HepG2 (cell line): ENCODE measurements at regions not wholly inside any gene's neighbourhood (a gene's known extent, or its start where the extent isn't known, plus 50 kb on each side); places are given as distances from the start of the nearest gene placed in this dataset.

Experiments used
- ATAC-seq: fragments of 200-7000 bp; cut with Tn5 transposase; 3 replicates; pipeline ENCODE4 v1.9.1; 2020; ENCODE audit warnings: mild to moderate bottlenecking, moderate library complexity
- BruUV-seq: library from RNA; stranded (reverse); fragments of 400-500 nt; replicated peaks from 2 replicates; lab custom pipeline; 2021; lab: Mats Ljungman, UMichigan
- CTCF ChIA-PET: fragments of 300-600 bp; formaldehyde crosslinking; extraction: SDS; loops from one replicate; lab custom pipeline; 2021; ENCODE audit warnings: low total read pairs, inconsistent platforms, low intra/inter-chr PET ratio; lab: Yijun Ruan, JAX
- POLR2A ChIA-PET: fragments of 350-600 bp; sonication (Branson Sonifier 250); formaldehyde crosslinking; loops from one replicate; lab custom pipeline; 2020; ENCODE audit warnings: antibody characterized with exemption, inconsistent platforms; lab: Yijun Ruan, JAX
- DNase-seq: peaks from one replicate; pipeline ENCODE4 v3.0.0-alpha.2; 2015; ENCODE audit warnings: low spot score
- FAIRE-seq: peaks from 3 replicates; lab custom pipeline; 2011; peaks lifted over from hg19 to GRCh38; lab: Jason Lieb, UNC
- H2AFZ ChIP-seq: one replicate; pipeline ENCODE4 v1.6.1; 2011; ENCODE audit warnings: low read length, inconsistent platforms
- H3K27ac ChIP-seq: fragments of 300-600 bp; 3 replicates; pipeline ENCODE4 v1.8.0; 2011; ENCODE audit warnings: mixed run types, mild to moderate bottlenecking, mixed read lengths, low read length, inconsistent platforms; ENCODE audit not compliant: insufficient read depth; ENCODE audit errors: extremely low read length
- H3K27me3 ChIP-seq, 2 experiments: fragments of 200-600 bp in 1 of 2; 2 replicates in 1 of 2; 3 replicates in 1 of 2; pipeline versions ENCODE4 v1.6.0 to v1.8.0; 2011; ENCODE audit warnings: low read length in 2 of 2, mild to moderate bottlenecking in 2 of 2, moderate library complexity in 2 of 2, inconsistent platforms in 1 of 2; ENCODE audit not compliant: insufficient read depth in 2 of 2, control insufficient read depth in 1 of 2
- H3K36me3 ChIP-seq, 2 experiments: fragments of 200-600 bp in 1 of 2; replicated peaks in 1 of 2; 2 replicates in 1 of 2; 3 replicates in 1 of 2; pipeline versions ENCODE4 v1.5.1 to v1.8.0; 2011; ENCODE audit warnings: low read length in 2 of 2, inconsistent platforms in 1 of 2; ENCODE audit not compliant: insufficient read depth in 2 of 2, control insufficient read depth in 1 of 2
- H3K4me1 ChIP-seq: 2 replicates; pipeline ENCODE4 v1.5.1; 2012; ENCODE audit warnings: low read length, inconsistent platforms; ENCODE audit not compliant: insufficient read depth
- H3K4me2 ChIP-seq: 2 replicates; pipeline ENCODE4 v1.6.0; 2011; ENCODE audit warnings: low read depth, low read length, inconsistent platforms
- H3K4me3 ChIP-seq, 3 experiments: fragments of 200-600 bp in 1 of 3; sonication (generic), shearing (Covaris generic) in 1 of 3; replicated peaks in 1 of 3; 2 replicates each; pipeline ENCODE4 v1.5.1; 2011 to 2016; ENCODE audit warnings: low read length in 3 of 3, inconsistent platforms in 2 of 3, low read depth in 2 of 3, mild to moderate bottlenecking in 2 of 3, control low read depth in 1 of 3, mixed read lengths in 1 of 3; ENCODE audit not compliant: insufficient read depth in 1 of 3
- H3K79me2 ChIP-seq: one replicate; pipeline ENCODE4 v1.6.1; 2011; ENCODE audit warnings: low read length, inconsistent platforms; ENCODE audit not compliant: insufficient read depth
- H3K9ac ChIP-seq: 2 replicates; pipeline ENCODE4 v1.6.0; 2011; ENCODE audit warnings: mild to moderate bottlenecking, low read depth, low read length, inconsistent platforms; ENCODE audit not compliant: insufficient read depth
- H3K9me3 ChIP-seq: 2 replicates; pipeline ENCODE4 v1.5.1; 2012; ENCODE audit warnings: mild to moderate bottlenecking, low read length
- H4K20me1 ChIP-seq: 2 replicates; pipeline ENCODE4 v1.6.0; 2011; ENCODE audit warnings: inconsistent platforms, mild to moderate bottlenecking, low read length, moderate library complexity; ENCODE audit not compliant: insufficient read depth
- HES4 ChIP-seq: sonication (generic); formaldehyde crosslinking; IDR thresholded peaks from 2 replicates; pipeline ENCODE4 v1.9.0; 2021; ENCODE audit warnings: mild to moderate bottlenecking, missing genetic modification reagents, borderline replicate concordance
- KAT7 ChIP-seq: IDR thresholded peaks from 2 replicates; pipeline ENCODE4 v1.6.1; 2018; ENCODE audit warnings: borderline replicate concordance, missing compliant biosample characterization
- KDM2A ChIP-seq: sonication (generic); formaldehyde crosslinking; IDR thresholded peaks from 2 replicates; pipeline ENCODE4 v1.4.0; 2020; ENCODE audit warnings: low read depth, missing genetic modification reagents, borderline replicate concordance
- MBD4 ChIP-seq: IDR thresholded peaks from 2 replicates; pipeline ENCODE4 v1.6.1; 2012; ENCODE audit warnings: low read length, inconsistent platforms, borderline replicate concordance
- PITX1 ChIP-seq: sonication (generic); formaldehyde crosslinking; IDR thresholded peaks from 2 replicates; pipeline ENCODE4 v1.5.1; 2020; ENCODE audit warnings: mild to moderate bottlenecking, missing genetic modification reagents
- RCOR2 ChIP-seq: IDR thresholded peaks from 2 replicates; pipeline ENCODE4 v1.6.1; 2016; ENCODE audit warnings: missing biosample characterization, missing genetic modification reagents
- ZKSCAN8 ChIP-seq: IDR thresholded peaks from 2 replicates; pipeline ENCODE4 v1.6.1; 2016; ENCODE audit warnings: borderline replicate concordance, missing genetic modification reagents, missing compliant biosample characterization
- ZMYM4 ChIP-seq: sonication (generic); formaldehyde crosslinking; IDR thresholded peaks from 2 replicates; pipeline ENCODE4 v1.8.1; 2023; ENCODE audit warnings: mild to moderate bottlenecking, missing genetic modification reagents
- ZNF350 ChIP-seq: sonication (generic); formaldehyde crosslinking; IDR thresholded peaks from 2 replicates; pipeline ENCODE4 v1.4.0; 2020; ENCODE audit warnings: mild to moderate bottlenecking, low read depth, missing genetic modification reagents, borderline replicate concordance
- ZNF720 ChIP-seq: sonication (generic); formaldehyde crosslinking; IDR thresholded peaks from 2 replicates; pipeline ENCODE4 v1.4.0; 2020; ENCODE audit warnings: missing genetic modification reagents
- ZNF746 ChIP-seq: sonication (generic); formaldehyde crosslinking; IDR thresholded peaks from 2 replicates; pipeline ENCODE4 v1.8.0; 2022; ENCODE audit warnings: mild to moderate bottlenecking, missing genetic modification reagents
- ZNF781 ChIP-seq: sonication (generic); formaldehyde crosslinking; IDR thresholded peaks from 2 replicates; pipeline ENCODE4 v1.5.1; 2020; ENCODE audit warnings: borderline replicate concordance, mild to moderate bottlenecking, missing genetic modification reagents; ENCODE audit errors: not compliant biosample characterization
- ZNF816 ChIP-seq: sonication (generic); formaldehyde crosslinking; IDR thresholded peaks from 2 replicates; pipeline ENCODE4 v1.8.0; 2022; ENCODE audit warnings: missing genetic modification reagents, mild to moderate bottlenecking, borderline replicate concordance
- WGBS: methylation state at CpG from one replicate; pipeline ENCODE4 v1.1.6; 2017; ENCODE audit warnings: low lambda C conversion rate; 5-methylcytosine and 5-hydroxymethylcytosine counted together
- in situ Hi-C: cut with HindIII; loops from 2 replicates; pipeline ENCODE4 v1.10.0; 2017; ENCODE audit warnings: low pct_unique_long_range_greater_than_20kb; ENCODE audit not compliant: extremely low pct_ligation_motif_present
- intact Hi-C: fragments of 100-400 bp; cut with micrococcal nuclease; formaldehyde crosslinking; loops from one replicate; pipeline ENCODE4 v1.10.0; 2022; ENCODE audit not compliant: unreplicated experiment
- TF ChIP-seq, protein P1 (sequence below), 2 experiments: sonication (generic) in 1 of 2; formaldehyde crosslinking in 1 of 2; IDR thresholded peaks; 2 replicates each; pipeline versions ENCODE4 v1.4.0 to v1.6.1; 2016 to 2020; ENCODE audit warnings: borderline replicate concordance in 1 of 2, low read depth in 1 of 2, mild to moderate bottlenecking in 1 of 2, missing genetic modification reagents in 1 of 2
- TF ChIP-seq, protein P2 (sequence below): sonication (generic); formaldehyde crosslinking; IDR thresholded peaks from 2 replicates; pipeline ENCODE4 v1.4.0; 2020; ENCODE audit warnings: missing genetic modification reagents
- TF ChIP-seq, protein P3 (sequence below): sonication (generic); formaldehyde crosslinking; IDR thresholded peaks from 2 replicates; pipeline ENCODE4 v1.8.0; 2022; ENCODE audit warnings: missing genetic modification reagents, mild to moderate bottlenecking, moderate library complexity, borderline replicate concordance

DNA sequence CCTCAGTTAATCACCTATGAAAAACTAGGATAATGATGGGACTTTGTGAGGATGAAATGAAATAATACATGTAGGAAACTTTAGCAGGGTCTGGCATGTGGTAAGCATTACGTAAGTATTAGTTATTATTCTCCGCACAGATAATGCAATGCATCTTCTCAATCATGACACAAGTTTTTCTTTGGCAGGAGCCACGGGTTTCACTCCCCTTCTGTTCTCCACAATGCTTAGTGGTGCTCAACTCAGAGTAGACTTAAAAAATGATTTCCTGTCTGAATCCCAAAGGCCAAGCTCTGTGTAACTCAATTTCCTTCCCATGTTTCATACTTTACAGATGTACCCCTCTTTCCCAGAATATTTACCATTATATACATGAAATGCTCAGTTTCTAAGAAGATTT lies 82.9 kb downstream of the CCDC34 start (continued):
- TF ChIP-seq, protein P1, sequence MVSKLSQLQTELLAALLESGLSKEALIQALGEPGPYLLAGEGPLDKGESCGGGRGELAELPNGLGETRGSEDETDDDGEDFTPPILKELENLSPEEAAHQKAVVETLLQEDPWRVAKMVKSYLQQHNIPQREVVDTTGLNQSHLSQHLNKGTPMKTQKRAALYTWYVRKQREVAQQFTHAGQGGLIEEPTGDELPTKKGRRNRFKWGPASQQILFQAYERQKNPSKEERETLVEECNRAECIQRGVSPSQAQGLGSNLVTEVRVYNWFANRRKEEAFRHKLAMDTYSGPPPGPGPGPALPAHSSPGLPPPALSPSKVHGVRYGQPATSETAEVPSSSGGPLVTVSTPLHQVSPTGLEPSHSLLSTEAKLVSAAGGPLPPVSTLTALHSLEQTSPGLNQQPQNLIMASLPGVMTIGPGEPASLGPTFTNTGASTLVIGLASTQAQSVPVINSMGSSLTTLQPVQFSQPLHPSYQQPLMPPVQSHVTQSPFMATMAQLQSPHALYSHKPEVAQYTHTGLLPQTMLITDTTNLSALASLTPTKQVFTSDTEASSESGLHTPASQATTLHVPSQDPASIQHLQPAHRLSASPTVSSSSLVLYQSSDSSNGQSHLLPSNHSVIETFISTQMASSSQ (IDR thresholded peaks at IDR 0.05; ENCODE audit: low read depth), result no peak
- TF ChIP-seq, protein P1 (CRISPR knock-in tag; IDR thresholded peaks at IDR 0.05; ENCODE audit: borderline replicate concordance), result no peak
- TF ChIP-seq HES4 (CRISPR knock-in tag) (no peak), ZNF720 (CRISPR knock-in tag) (no peak), ZKSCAN8 (CRISPR knock-in tag) (no peak), ZMYM4 (no peak), KAT7 (CRISPR knock-in tag) (no peak), ZNF350 (CRISPR knock-in tag) (no peak)

DNA sequence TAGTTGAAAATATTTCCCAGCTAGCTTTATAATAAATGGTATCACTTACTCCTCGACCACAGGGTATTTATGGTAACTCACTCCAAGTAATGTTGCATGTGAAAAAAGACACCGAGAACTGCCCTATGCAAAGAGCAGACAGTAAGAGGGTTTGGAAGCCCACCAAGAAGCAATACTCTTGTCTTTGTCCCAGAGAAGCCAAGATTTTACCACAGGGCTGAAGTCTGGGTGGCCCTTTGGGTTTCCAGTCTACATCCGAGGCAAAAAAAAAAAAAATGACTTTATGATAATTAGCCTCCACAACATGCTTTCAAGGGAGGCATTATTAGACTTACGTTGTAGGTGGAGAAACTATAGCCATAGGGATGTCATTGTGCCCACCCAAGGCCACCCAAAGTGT lies 83.6 kb downstream of the CCDC34 start:
- Histone ChIP-seq H4K20me1 (no peaks in the 10 kb centered on the region), H3K27me3 (no peaks in the 10 kb centered on the region), H3K9ac (no peak overlapping the region), H3K4me2 (no peak overlapping the region), H3K27ac (no peak overlapping the region), H3K36me3 (no peaks in the 10 kb centered on the region), H3K9me3 (no peaks in the 10 kb centered on the region), H2AFZ (no peak overlapping the region), H3K4me1 (peaks cover 48% of the 10 kb centered on the region), H3K79me2 (no peaks in the 10 kb centered on the region), H3K4me3 (no peak overlapping the region)
- ChIA-PET CTCF (no interaction called here), POLR2A (no interaction called here)
- FAIRE-seq (no peak), DNase-seq (no peak), ATAC-seq (no peak)
- in situ Hi-C loops, result no loop called here
- intact Hi-C loops, result loop anchor here (5.0 kb wide), 1 partner anchor 47 kb away; no protein-coding TSS in a partner anchor
- BruUV-seq, result no TSS peak
- WGBS, result 34% methylated on average over 4 of the region's 4 CpGs
- TF ChIP-seq ZNF816 (CRISPR knock-in tag), result no peak
- TF ChIP-seq RCOR2 (CRISPR knock-in tag), result no peak
- no peak for TF ChIP-seq PITX1 (CRISPR knock-in tag)
- TF ChIP-seq MBD4, result no peak
- TF ChIP-seq, protein P2, sequence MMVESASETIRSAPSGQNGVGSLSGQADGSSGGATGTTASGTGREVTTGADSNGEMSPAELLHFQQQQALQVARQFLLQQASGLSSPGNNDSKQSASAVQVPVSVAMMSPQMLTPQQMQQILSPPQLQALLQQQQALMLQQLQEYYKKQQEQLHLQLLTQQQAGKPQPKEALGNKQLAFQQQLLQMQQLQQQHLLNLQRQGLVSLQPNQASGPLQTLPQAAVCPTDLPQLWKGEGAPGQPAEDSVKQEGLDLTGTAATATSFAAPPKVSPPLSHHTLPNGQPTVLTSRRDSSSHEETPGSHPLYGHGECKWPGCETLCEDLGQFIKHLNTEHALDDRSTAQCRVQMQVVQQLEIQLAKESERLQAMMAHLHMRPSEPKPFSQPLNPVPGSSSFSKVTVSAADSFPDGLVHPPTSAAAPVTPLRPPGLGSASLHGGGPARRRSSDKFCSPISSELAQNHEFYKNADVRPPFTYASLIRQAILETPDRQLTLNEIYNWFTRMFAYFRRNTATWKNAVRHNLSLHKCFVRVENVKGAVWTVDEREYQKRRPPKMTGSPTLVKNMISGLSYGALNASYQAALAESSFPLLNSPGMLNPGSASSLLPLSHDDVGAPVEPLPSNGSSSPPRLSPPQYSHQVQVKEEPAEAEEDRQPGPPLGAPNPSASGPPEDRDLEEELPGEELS (CRISPR knock-in tag), result no peak
- no peak for TF ChIP-seq KDM2A
- TF ChIP-seq ZNF781 (CRISPR knock-in tag), result no peak
- no peak for TF ChIP-seq ZNF746
- TF ChIP-seq, protein P3, sequence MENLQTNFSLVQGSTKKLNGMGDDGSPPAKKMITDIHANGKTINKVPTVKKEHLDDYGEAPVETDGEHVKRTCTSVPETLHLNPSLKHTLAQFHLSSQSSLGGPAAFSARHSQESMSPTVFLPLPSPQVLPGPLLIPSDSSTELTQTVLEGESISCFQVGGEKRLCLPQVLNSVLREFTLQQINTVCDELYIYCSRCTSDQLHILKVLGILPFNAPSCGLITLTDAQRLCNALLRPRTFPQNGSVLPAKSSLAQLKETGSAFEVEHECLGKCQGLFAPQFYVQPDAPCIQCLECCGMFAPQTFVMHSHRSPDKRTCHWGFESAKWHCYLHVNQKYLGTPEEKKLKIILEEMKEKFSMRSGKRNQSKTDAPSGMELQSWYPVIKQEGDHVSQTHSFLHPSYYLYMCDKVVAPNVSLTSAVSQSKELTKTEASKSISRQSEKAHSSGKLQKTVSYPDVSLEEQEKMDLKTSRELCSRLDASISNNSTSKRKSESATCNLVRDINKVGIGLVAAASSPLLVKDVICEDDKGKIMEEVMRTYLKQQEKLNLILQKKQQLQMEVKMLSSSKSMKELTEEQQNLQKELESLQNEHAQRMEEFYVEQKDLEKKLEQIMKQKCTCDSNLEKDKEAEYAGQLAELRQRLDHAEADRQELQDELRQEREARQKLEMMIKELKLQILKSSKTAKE, result no peak
